GM19043 (cell line): ENCODE measurements at regions not wholly inside any gene's neighbourhood (a gene's known extent, or its start where the extent isn't known, plus 50 kb on each side); places are given as distances from the start of the nearest gene placed in this dataset.
"Not testable (repeated sequence)": the region's sequence is repeated elsewhere in the genome, so short reads cannot be mapped to it uniquely, and the experiment has no call there.

Experiments used
- ATAC-seq: cut with Tn5 transposase; IDR thresholded peaks from one replicate; pipeline ENCODE4 v1.9.1; 2021; ENCODE audit warnings: low read depth; ENCODE audit not compliant: unreplicated experiment

DNA sequence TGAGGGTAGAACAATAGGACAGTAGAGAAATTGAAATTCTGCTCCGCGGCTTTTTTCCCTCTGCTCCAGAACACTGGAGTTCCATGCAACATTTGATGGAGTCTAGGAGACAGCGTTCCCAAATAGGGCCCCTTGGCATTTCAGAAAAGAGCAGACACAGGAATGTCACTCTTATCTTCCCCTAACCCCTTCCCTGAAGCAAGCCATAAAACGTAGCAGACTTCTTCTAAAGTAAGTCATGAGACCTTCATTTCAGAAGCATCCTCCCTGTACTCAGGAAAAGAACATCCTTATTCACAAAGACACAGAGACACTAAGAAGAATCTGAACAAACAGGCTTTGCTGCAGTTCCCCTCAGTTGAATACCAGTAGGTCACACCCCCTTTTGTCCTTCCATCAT lies 296.1 kb upstream of the SOX9 start:
- no peak for ATAC-seq

DNA sequence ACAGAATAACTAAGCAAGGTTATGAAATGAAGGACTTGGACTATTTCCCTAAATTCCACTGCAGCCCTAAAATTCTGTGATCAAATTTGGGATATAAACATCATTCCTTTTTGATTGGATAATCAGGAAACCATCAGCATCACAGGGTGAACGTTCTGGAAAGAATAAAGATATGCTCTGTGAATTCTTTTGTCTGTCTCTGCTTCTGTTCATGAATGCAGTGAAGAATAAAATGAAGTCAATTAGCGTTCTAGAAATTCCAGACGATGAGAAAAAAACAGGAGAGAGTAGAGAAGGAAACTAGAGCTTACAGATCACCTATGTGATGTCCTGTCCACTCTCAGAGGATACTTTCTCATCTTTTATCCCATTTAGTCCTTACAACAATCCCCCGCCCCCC lies 295.1 kb upstream of the SOX9 start:
- ATAC-seq, result no peak

DNA sequence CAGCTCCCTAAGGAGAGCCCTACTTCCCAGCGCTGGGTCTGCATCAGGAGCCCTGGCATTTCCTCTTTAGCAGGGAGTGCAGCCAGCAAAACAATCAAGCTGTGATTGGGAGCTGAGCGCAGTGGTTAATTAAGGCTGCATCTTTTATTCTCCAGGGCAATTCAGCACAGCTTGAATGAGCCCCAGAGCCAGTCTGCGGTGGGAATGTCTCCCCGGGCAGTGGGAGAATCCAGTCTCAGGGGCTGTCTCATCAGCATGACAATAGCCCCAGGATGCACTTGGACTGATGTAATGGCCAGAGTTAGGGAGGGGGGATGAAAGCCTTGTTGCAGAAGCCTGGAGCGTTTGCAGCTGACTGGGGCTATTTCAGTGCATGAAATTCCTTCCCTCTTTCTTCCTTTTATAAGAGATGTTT lies 292.6 kb upstream of the SOX9 start:
- no peak for ATAC-seq

DNA sequence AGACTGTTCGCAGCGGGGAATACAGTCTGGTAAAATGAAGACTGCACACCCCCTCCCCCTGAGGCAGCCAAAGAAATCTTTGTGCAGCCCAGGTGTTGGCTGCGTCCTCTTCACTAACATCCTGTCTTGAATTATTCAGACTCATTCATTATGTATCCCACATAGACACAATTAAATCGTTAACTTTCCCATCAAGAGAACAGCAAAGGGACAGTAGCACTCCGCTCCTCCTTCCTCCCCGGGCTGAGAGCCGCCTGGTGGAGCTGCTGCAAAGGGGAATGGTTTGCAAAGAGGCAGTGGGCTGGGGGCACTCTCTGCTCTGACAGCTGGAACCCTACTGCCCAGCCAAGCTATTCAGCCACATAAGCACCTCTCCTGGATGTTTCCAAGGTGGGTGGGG lies 290.0 kb upstream of the SOX9 start:
- no peak for ATAC-seq

DNA sequence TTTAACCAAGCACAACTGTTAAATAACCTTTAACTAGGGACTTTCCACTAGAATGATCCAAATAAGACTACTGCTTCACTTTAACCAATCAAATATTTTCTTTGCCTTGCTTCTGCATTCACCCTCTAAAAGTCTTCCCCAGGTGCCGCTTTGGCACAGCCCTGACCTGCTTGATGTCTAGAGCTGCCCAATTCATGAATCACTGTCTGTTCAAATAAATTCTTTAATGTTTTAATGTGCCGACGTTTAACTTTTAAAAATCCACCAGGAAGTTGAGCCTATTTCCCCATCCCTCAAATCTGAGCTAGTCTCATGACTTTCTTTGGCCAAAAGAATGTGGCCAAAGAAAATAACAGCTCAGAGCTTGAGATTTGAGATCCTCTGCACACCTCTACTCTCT lies 277.8 kb upstream of the SOX9 start:
- no peak for ATAC-seq

DNA sequence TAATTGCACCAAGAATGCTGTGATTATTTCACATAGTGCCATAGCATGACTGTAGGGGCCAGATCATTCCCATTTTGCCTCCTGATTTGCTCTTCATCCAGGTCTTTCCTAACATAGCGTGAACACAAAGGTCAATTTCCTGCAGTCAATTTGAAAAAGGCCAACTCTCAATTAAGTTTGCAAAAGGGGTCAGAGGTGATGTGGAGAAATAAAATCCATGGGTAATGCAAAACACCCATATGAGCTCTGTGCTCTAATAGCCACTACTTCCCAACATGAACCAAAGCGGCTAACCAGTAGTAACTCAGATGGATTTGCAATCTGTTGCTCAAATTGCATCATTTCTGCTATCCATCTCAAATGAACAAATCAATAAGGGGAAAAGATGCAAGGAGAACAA lies 275.5 kb upstream of the SOX9 start:
- no peak for ATAC-seq

DNA sequence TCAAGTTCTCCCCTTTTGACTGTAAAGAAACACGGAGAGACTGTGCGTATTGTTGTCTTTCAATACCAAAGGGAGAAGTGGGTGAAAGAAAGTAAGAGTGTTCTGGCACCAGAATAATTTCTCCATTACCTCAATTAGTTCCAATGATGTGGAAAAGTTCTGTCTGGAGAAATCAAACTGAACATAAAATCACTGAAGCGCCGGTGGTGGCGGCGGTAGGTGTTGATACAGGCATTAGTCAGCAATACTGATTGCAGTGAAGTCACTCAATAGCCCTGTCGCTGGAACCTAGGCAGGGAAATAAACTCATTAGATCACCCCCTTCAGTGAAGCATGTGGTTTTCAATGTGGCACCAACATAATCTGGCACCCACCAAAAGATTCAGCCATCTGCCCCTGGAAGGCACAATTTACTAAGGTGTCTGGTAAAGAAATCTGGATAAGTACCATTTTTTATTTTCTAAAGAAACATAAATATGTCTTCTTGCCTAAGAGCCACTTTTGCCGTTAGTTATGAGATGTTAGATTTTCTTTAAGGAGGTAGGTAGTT lies 274.2 kb upstream of the SOX9 start:
- ATAC-seq, result no peak

DNA sequence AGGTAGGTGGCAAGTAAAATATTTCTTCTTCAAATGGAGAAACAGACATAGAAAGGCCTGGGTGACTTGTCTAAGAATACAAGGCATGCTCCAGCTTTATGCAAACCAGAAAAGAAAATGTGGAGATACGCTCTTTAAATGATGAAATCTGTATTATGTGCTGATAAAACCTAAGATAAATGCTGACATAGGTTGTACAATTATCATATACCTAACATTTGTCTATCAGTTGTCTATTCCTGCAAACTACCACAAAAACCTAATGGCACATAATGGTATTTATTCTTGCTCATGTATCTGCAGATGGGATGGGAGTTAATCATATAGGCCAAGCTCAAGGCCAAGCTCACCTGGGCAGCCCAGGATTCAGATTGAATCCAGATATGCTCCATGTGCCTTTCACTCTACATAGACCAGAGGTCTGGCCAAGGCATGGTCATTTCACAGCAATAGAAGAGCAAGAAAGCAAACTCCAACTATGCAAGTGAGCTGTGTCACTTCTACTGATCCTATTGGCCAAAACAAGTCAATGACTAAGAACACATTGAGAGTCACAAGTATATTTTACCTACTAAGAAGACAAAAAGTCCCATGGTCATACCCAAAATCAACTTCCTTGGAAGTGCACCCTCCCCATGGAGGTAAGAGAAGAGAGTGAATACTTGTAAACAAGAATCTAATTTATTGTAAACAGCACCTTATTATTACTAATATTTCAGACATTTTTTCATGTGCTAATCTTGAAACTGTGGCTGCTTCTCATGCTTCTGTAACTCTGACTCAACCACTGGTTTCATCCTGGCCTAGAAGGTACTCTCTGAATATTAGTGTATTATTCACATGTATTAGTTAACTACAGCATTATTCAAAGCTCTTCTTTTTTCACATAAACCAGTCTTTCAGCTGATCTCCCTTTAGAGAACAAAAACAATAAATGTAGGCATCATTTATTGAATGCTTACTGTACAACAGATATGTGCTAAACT lies 270.7 kb upstream of the SOX9 start:
- ATAC-seq, result peak; percentile 44

DNA sequence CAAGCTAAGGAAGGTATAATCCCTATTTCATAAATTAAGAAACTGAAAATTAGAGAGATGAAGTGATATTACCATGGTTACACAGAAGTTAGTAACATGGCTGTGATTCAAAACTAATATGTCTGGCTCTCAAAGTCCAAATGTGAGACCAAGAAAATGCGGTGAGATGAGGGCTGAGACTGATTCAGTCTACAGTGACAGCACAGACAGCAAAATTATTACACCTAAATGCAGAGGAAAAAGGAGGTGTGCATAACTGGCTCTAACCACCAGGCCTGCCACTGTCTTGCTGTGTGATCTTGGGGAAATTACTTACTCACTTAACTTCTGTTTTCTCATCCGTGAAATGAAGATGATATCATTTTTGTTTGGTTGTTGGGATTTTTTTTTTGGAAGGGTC lies 270.0 kb upstream of the SOX9 start:
- peak; percentile 38 for ATAC-seq

DNA sequence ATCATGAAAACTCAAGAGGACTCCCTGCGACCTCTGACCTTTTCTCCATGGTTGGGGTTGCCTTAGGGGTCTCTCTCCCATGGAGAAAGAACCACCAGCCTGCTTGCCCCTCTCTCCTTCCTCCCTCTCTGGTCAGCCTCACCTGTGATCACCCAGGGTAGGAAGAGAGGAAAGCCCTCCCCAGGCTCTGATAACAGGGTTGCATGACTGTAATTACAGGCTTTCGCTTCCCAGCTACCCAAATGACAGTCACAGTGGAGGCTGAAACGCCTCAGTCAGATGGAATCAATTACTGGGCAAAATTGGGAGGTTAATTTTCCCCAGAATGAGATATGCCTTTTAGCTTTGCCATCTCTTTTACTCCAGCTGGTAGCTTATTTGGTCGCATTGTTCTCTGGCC lies 265.8 kb upstream of the SOX9 start:
- ATAC-seq, result no peak

DNA sequence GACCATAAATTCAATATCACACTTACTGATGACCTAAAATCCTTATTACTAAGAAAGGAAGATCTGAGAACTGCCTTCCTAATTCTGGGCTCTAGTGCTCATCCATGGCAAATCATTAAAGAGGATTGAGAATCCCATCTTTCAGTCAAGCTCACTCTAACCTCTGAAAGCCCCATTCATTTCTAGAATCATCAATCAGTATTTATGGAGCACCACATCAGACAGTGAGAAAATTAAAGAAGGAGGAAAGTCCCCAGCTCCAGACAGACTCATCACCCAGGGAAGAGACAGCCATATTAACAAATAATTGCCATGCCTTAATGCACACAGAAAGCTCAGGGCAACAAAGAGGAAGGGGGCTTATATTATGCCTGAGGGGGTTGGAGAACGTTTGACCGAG lies 256.1 kb upstream of the SOX9 start:
- ATAC-seq, result no peak

DNA sequence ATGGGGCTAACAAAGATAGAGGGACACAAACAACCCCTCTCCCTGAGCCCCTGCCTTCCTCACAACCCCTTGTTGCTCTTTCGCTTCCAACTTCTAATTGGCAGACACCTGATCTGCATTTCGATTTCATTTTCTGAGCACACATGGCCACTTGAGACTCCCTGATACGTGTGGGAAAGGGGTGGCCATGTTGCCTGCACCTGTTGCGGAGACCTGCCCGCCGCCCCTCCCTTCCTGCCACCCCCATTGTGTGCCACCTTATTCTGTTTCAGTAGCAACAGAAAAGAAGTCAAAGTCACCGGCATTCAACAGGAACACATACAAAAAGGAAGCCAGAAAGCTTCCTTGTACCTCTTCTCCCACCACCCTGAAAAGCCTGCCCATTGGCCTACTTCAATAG lies 254.7 kb upstream of the SOX9 start:
- ATAC-seq, result no peak

DNA sequence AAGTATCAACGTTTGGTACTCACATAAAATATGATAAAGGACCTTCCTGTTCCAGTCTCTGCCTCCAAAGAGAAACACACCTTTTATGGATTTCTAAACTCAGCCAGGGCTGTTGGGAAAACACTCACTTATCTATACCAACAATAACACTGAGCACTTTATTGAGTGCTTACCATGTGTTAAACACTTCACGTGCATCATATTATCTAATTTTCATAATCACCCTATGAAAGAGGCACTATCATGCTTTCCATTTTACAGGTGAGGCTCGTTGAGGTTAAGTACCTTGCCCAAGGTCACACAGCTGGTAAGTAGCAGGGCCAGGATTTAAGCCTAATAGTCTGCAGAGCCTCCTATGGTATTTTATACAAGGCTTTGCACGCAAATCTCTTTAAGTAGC lies 251.5 kb upstream of the SOX9 start:
- ATAC-seq, result no peak

DNA sequence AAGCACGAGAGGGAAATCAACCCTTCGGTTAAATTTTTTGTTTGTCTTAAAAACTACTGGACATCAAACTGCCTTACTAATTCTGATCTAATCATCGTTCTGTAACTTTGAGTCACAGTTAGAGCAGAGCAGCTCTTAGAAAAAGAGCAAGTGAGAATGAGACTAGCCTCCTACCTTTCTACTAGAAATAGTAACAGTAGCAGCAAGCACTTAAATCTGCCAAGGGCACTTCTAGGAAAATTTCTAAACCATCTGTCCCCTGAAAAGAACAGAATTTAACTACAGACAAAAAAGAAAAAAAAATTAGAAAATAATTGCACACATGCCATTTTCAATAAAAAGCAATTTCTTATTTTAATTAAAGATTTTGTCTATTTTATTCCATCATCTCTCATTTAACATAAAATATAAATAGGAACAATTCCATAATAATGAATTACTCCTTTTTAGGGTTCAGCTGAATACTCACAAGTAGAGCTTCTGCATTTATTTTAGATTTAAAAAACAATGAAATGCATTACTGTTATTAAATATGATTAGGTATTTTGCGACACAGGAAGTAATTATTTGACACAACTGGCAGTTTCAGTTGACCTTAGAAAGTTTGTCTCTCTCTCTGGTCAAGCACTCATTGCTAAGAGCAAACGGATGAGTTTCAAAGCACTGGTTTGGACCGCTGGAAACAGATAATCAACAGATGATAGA lies 250.8 kb upstream of the SOX9 start:
- ATAC-seq, result no peak

DNA sequence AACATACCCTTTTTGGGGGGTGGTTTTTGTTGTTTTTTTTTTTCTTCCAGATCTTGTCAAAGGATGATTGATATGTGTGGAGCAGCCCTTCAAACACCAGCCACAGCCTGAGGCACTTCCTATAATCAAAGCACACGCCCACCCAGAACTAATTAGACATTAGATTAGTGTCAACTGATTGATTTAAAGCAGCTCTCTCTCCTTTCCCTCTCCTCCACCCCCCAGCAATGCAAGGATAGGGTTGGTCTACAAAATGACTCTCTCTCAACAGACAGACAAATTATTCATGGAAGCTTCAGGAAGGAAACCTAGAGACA lies 250.3 kb upstream of the SOX9 start:
- ATAC-seq, result no peak

DNA sequence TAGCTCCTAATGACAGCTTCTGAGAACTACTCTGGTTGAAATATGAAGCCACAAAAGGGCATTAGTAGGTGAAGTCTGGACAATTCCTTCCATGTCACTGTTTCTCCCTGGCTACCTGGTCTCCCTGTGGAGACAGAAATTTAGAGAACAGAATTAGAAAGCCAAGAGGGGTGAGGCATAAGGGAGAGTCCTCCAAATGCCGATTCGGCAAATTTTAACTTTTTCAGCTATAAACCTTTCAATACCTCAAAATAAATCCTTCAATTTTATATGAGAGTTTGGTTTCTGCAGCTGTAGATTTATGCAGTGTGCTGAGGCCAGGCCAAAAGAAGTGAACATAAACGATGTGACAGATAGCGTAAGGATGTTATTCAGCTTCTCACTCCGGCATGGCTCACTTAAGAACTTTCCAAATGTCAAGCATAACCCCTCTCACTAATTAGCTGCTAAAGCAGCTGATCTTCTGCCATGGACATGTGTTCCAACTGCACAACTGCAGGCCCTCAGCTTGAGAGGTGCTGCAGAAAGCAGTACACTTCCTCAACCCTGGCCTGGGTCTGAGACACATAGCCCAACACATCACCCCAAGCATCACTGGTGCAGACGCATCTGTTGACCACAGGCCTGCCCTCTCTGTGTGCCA lies 247.9 kb upstream of the SOX9 start:
- no peak for ATAC-seq

DNA sequence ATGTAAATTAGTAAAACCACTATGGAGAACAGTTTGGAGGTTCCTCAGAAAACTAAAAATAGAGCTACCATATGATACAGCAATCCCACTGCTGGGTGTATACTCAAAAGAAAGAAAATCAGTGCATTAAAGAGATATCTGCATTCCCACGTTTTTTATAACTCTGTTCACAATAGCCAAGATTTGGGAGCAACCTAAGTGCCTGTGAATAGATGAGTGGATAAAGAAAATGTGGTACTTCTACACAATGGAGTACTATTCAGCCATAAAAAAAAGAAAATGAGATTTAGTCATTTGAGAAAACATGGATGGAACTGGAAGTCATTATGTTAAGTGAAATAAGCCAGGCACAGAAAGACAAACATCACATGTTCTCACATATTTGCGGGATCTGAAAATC lies 246.0 kb upstream of the SOX9 start:
- ATAC-seq, result not testable (repeated sequence)

DNA sequence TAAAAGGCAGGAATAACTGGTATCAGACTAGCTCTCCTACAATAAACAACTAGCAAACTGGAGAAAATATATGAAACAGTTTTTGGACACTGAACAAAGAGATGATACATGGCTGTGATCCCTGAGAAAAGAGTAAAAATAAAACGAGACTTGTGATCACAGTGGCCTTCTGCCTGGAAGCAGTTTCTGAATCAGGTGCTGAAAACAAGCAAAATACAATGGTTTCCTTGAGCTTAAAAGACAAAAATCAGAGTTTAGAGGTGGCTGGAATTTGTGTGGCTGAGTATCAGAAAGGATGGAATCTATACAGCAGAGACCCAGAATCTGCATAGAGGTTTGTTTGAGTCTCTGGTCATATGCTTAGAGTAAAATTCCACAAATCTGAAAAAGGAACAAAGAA lies 242.5 kb upstream of the SOX9 start:
- ATAC-seq, result no peak

DNA sequence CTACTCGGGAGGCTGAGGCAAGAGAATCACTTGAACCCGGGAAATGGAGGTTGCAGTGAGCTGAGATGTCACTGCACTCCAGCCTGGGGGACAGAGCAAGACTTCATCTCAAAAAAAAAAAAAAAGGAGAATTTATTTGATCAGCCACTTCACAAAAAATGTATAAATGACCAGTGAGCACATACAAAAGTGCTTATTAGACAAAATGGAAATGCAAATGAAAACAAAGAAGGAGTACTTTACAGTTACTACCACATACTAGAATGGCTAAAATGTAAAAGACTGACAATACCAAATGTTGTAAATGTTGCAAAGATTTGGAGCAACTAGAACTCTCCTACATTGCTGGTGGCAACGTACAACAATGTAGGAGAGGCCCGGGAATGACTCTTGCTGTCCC lies 241.8 kb upstream of the SOX9 start:
- no peak for ATAC-seq

DNA sequence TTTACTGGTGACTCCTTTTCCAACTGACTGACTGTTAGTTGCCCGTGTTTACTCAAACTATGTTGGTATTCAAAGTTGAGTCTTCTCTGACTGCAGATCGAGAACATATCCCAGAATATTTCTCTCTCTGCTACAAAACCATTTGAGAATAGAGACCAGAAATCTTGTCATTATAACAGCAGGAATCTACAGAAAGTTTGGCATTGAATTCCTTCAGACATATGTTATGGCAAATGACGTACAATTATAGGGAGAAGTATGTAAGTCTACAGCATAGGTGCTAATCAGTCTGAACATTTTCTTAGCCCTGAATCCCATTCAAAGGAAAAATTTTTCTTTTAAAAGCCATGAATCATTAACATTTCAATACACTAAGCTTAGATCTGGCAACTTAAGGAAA lies 239.8 kb upstream of the SOX9 start:
- no peak for ATAC-seq

DNA sequence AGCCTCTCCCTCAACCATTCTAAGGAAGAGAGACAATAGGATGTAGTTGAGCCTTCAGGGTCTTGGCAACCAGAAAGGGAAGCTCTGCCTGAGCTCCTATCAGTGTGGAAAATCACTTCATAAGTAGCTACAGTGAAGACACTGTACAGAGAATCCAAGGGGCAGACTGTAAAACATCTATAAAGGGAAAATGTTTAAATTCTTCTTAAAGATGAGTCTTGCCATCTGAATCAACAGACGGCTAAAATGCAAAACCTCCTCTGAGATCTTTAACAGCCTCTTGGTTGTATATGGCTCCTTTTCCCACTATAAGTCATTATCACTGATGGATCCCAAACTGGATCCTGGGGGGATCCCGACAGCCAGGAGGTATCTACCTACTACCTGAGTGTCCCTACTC lies 239.2 kb upstream of the SOX9 start:
- ATAC-seq, result no peak
